ENCODE measurements at regions not wholly inside any gene's neighbourhood (a gene's known extent, or its start where the extent isn't known, plus 50 kb on each side); places are given as distances from the start of the nearest gene placed in this dataset.

GRCh38 chr1:119310301-119310700 lies 58.3 kb upstream of the HAO2 start:
- DNase-seq = no peak

DNA sequence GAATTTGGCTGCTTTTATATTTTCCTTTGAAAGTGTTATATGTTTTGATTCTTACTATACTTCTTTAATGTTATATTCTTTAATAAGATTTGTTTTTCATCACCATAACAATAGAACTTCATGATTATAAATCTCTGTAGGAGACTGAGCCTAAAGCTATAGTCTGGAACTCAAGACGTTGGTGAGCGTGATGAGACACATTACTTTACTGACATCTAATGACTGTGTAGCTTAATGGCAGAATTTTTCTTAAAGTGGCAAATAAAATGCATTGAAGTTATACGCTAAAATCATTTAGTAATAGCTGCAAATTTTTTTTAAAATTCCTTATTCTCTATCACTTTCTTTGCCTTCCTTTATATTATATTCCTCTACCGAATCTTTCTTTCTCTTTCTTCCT lies 56.1 kb upstream of the HAO2 start:
- no peak for DNase-seq

- no peak for DNase-seq
Observed at GRCh38 chr1:119314001-119314796, 54.4 kb upstream of the HAO2 start.

GRCh38 chr1:119316870-119317416 lies 51.6 kb upstream of the HAO2 start:
- no peak for DNase-seq

- no peak for DNase-seq
Observed at GRCh38 chr1:119318466-119319309, 49.9 kb upstream of the HAO2 start.
